Esophagus squamous epithelium (tissue), 5 donors: ENCODE measurements at regions not wholly inside any gene's neighbourhood (a gene's known extent, or its start where the extent isn't known, plus 50 kb on each side); places are given as distances from the start of the nearest gene placed in this dataset.
"Not testable (repeated sequence)": the region's sequence is repeated elsewhere in the genome, so short reads cannot be mapped to it uniquely, and the experiment has no call there.

Experiments used
- DNase-seq: peaks from one replicate; lab custom pipeline; 2025; lab: John Stamatoyannopoulos, UW
- H3K27ac ChIP-seq, 4 donors: fragments of 200-600 bp; sonication (generic); one replicate each; pipeline ENCODE4 v1.5.1; 2016 to 2019; ENCODE audit warnings: mild to moderate bottlenecking in 1 of 4
- H3K27me3 ChIP-seq, 4 donors: fragments of 200-600 bp; sonication (generic); 1 replicate in 3 of 4; 2 replicates in 1 of 4; pipeline versions ENCODE4 v1.5.1 to v1.6.0; 2017 to 2021; ENCODE audit warnings: antibody characterized with exemption in 1 of 4
- H3K36me3 ChIP-seq, 3 donors: fragments of 200-600 bp; sonication (generic); one replicate each; pipeline ENCODE4 v1.5.1; 2016 to 2019
- H3K4me1 ChIP-seq, 3 donors: fragments of 200-600 bp; sonication (generic); one replicate each; pipeline ENCODE4 v1.5.1; 2017 to 2019
- H3K4me3 ChIP-seq, 4 donors: fragments of 200-600 bp; sonication (generic); 1 replicate in 3 of 4; 2 replicates in 1 of 4; pipeline ENCODE4 v1.5.1; 2016 to 2019; ENCODE audit warnings: mild to moderate bottlenecking in 2 of 4, moderate library complexity in 1 of 4
- H3K9me3 ChIP-seq, 3 donors: fragments of 200-600 bp; sonication (generic); one replicate each; pipeline ENCODE4 v1.5.1; 2016 to 2019
- CTCF ChIP-seq, 6 experiments: fragments of 450-650 bp in 4 of 6; fragments of 200-600 bp in 2 of 6; sonication (generic) in 2 of 6; IDR thresholded peaks; one replicate each; pipeline ENCODE4 v1.5.1; 2016 to 2019; ENCODE audit warnings: antibody characterized with exemption in 6 of 6, mild to moderate bottlenecking in 4 of 6, moderate library complexity in 4 of 6
- POLR2A ChIP-seq, 4 donors: fragments of 450-650 bp; IDR thresholded peaks; one replicate each; pipeline ENCODE4 v1.6.1; 2017; ENCODE audit warnings: antibody characterized with exemption in 4 of 4, mild to moderate bottlenecking in 4 of 4, moderate library complexity in 3 of 4
- WGBS, 2 donors: methylation state at CpG; one replicate each; pipeline ENCODE4 v1.1.5; 2018; 5-methylcytosine and 5-hydroxymethylcytosine counted together
- intact Hi-C: fragments of 100-400 bp; cut with DNase I; formaldehyde crosslinking; loops from one replicate; pipeline ENCODE4 v1.15.0; 2022
- donor health status: DM: yes; HTN: yes; CAD: no.

- 65 to 70% methylated on average over 1 of the region's 1 CpG for WGBS, 2 donors
- Histone ChIP-seq H3K9me3 (no peaks in the 10 kb centered on the region), H3K4me1 (no peaks in the 10 kb centered on the region), H3K36me3 (no peaks in the 10 kb centered on the region), H3K4me3 (no peak overlapping the region), H3K27me3 (no peaks in the 10 kb centered on the region), H3K27ac (no peak overlapping the region)
- no peak for TF ChIP-seq POLR2A (IDR thresholded peaks at IDR 0.05)
- no peak for TF ChIP-seq CTCF (IDR thresholded peaks at IDR 0.05)
- intact Hi-C loops = no loop called here
- DNase-seq = no peak
These were observed 75.6 kb upstream of the GRIN3A start for GRCh38 chr9:101814064-101814463.

GRCh38 chr9:101807879-101808278 is 69.4 kb upstream of the GRIN3A start:
- H3K4me1 ChIP-seq, H3K36me3 ChIP-seq, intact Hi-C loops, DNase-seq, H3K9me3 ChIP-seq, H3K4me3 ChIP-seq, H3K27me3 ChIP-seq, H3K27ac ChIP-seq: not testable (repeated sequence)
- 67 to 100% methylated on average over 1 to 3 of the region's 4 CpGs for WGBS, 2 donors

GRCh38 chr9:101796044-101796443 is 57.6 kb upstream of the GRIN3A start:
- no peaks in the 10 kb centered on the region for H3K9me3 ChIP-seq
- DNase-seq = no peak
- H3K36me3 ChIP-seq = no peaks in the 10 kb centered on the region
- 36 to 59% methylated on average over 4 to 5 of the region's 5 CpGs for WGBS, 2 donors
- intact Hi-C loops = no loop called here
- H3K4me3 ChIP-seq = no peak overlapping the region
- H3K27me3 ChIP-seq = no peaks in the 10 kb centered on the region
- no peak overlapping the region for H3K27ac ChIP-seq
- no peaks in the 10 kb centered on the region for H3K4me1 ChIP-seq
- no peak for TF ChIP-seq CTCF (IDR thresholded peaks at IDR 0.05)

- intact Hi-C loops = no loop called here
- Histone ChIP-seq H3K36me3 (no peaks in the 10 kb centered on the region), H3K9me3 (no peaks in the 10 kb centered on the region), H3K27ac (no peak overlapping the region), H3K4me3 (no peak overlapping the region), H3K27me3 (peaks cover 0 to 6% (median 0%) of the 10 kb centered on the region in 4 donors), H3K4me1 (no peaks in the 10 kb centered on the region)
- DNase-seq = no peak
- 45 to 54% methylated on average over 2 of the region's 2 CpGs for WGBS, 2 donors
- no peak for TF ChIP-seq POLR2A (IDR thresholded peaks at IDR 0.05)
- TF ChIP-seq CTCF (IDR thresholded peaks at IDR 0.05) = no peak
These were observed 56.7 kb upstream of the GRIN3A start for GRCh38 chr9:101795147-101795546.

- Histone ChIP-seq H3K27me3 (peaks cover 0 to 11% (median 0%) of the 10 kb centered on the region in 4 donors), H3K36me3 (no peaks in the 10 kb centered on the region), H3K4me1 (no peaks in the 10 kb centered on the region), H3K4me3 (no peak overlapping the region), H3K27ac (no peak overlapping the region), H3K9me3 (no peaks in the 10 kb centered on the region)
- no peak for TF ChIP-seq CTCF (IDR thresholded peaks at IDR 0.05)
- no peak for TF ChIP-seq POLR2A (IDR thresholded peaks at IDR 0.05)
- 86 to 90% methylated on average over 3 of the region's 3 CpGs for WGBS, 2 donors
- no peak for DNase-seq
- intact Hi-C loops = no loop called here
These were observed 54.0 kb upstream of the GRIN3A start for GRCh38 chr9:101792475-101792874.

GRCh38 chr9:101791938-101792337 is 53.5 kb upstream of the GRIN3A start:
- DNase-seq = no peak
- intact Hi-C loops = no loop called here

More at GRCh38 chr9:101791938-101792337, 53.5 kb upstream of the GRIN3A start:
- Histone ChIP-seq H3K4me1 (no peaks in the 10 kb centered on the region), H3K36me3 (no peaks in the 10 kb centered on the region), H3K27ac (no peak overlapping the region), H3K9me3 (no peaks in the 10 kb centered on the region), H3K27me3 (peaks cover 0 to 11% (median 0%) of the 10 kb centered on the region in 4 donors), H3K4me3 (no peak overlapping the region)
- WGBS, 2 donors = 7% methylated on average over 3 of the region's 3 CpGs
- TF ChIP-seq CTCF (IDR thresholded peaks at IDR 0.05) (no peak), POLR2A (IDR thresholded peaks at IDR 0.05) (no peak)
